ENCODE measurements at regions not wholly inside any gene's neighbourhood (a gene's known extent, or its start where the extent isn't known, plus 50 kb on each side); places are given as distances from the start of the nearest gene placed in this dataset.

DNA sequence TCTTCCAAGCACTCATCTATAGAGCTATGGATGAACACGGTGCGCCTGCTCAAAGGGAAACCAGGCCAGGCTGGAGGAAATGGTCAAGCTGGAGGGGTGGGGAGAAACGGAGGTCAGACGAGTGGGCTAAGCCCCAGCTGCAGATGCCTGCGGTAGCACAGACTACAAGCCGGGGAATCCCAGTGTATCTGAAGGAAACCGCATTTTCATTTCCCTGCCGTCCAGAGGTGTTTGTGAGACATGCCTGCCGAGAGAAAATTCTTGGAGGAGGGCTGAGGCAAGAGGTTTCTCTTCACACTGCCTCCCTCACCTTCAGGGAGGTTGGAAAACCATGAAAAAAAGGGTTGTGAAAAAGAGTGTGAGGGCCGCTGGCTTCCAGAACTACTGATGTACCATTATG is 102.0 kb upstream of the FOXN3 start:
- TF ChIP-seq CTCF (IDR thresholded peaks at IDR 0.05) = no peak
- no peak for TF ChIP-seq POLR2A (IDR thresholded peaks at IDR 0.05)

All from heart left ventricle (tissue), 13 donors.